GM23338 (cell line): ENCODE measurements at regions not wholly inside any gene's neighbourhood (a gene's known extent, or its start where the extent isn't known, plus 50 kb on each side); places are given as distances from the start of the nearest gene placed in this dataset.

ENCODE experiments used
- CREB1 ChIP-seq: fragments of 250-450 bp; sonication (Bioruptor Pico); IDR thresholded peaks from 2 replicates; pipeline ENCODE4 v1.5.0; 2020; ENCODE audit warnings: low read depth, mild to moderate bottlenecking, moderate library complexity
- CTCF ChIP-seq, 2 experiments: fragments of 200-600 bp in 1 of 2; sonication (generic) in 1 of 2; conservative IDR thresholded peaks; 2 replicates each; pipeline versions ENCODE4 v1.5.1 to v1.6.1; 2016 to 2017; ENCODE audit warnings: antibody characterized with exemption in 2 of 2, low read depth in 2 of 2, mild to moderate bottlenecking in 2 of 2, moderate library complexity in 1 of 2
- ETS1 ChIP-seq: IDR thresholded peaks from 2 replicates; pipeline ENCODE4 v1.6.1; 2016; ENCODE audit warnings: antibody characterized with exemption
- EZH2 ChIP-seq: fragments of 200-600 bp; sonication (generic); IDR thresholded peaks from one replicate; pipeline ENCODE4 v1.8.0; 2017; ENCODE audit warnings: antibody characterized with exemption, mild to moderate bottlenecking, low read depth; ENCODE audit not compliant: unreplicated experiment
- EZH2phosphoT487 ChIP-seq: fragments of 200-600 bp; sonication (generic); IDR thresholded peaks from one replicate; pipeline ENCODE4 v1.8.1; 2018; ENCODE audit warnings: antibody characterized with exemption; ENCODE audit not compliant: unreplicated experiment
- JUNB ChIP-seq: IDR thresholded peaks from one replicate; pipeline ENCODE4 v1.6.1; 2016; ENCODE audit warnings: antibody characterized with exemption; ENCODE audit not compliant: unreplicated experiment
- POLR2AphosphoS5 ChIP-seq: IDR thresholded peaks from 2 replicates; pipeline ENCODE4 v1.6.1; 2016; ENCODE audit warnings: antibody characterized with exemption, low read depth
- REST ChIP-seq: IDR thresholded peaks from one replicate; pipeline ENCODE4 v1.6.1; 2018; ENCODE audit warnings: antibody characterized with exemption; ENCODE audit not compliant: unreplicated experiment
- STAT1 ChIP-seq: IDR thresholded peaks from one replicate; pipeline ENCODE4 v1.6.1; 2016; ENCODE audit warnings: antibody characterized with exemption; ENCODE audit not compliant: unreplicated experiment
- ZNF114 ChIP-seq: fragments of 250-450 bp; sonication (Bioruptor Pico); IDR thresholded peaks from 2 replicates; pipeline ENCODE4 v1.5.0; 2020; ENCODE audit warnings: mild to moderate bottlenecking, moderate library complexity
- ZNF331 ChIP-seq: fragments of 250-450 bp; sonication (Bioruptor Pico); IDR thresholded peaks from 2 replicates; pipeline ENCODE4 v1.5.0; 2020; ENCODE audit warnings: low read depth, mild to moderate bottlenecking, moderate library complexity

- TF ChIP-seq EZH2, result no peak
- TF ChIP-seq CTCF (conservative IDR thresholded peaks at IDR 0.05; ENCODE audit: low read depth in 2 of 2), result no peak
- TF ChIP-seq CREB1 (CRISPR knock-in tag), result no peak
- TF ChIP-seq POLR2AphosphoS5, result no peak
- TF ChIP-seq EZH2phosphoT487, result no peak
- no peak for TF ChIP-seq REST
- TF ChIP-seq STAT1, result no peak
- TF ChIP-seq ETS1, result no peak
- TF ChIP-seq ZNF331 (CRISPR knock-in tag), result no peak
- TF ChIP-seq JUNB, result no peak
- TF ChIP-seq ZNF114, result no peak
Observed at GRCh38 chr10:9198611-9199010, 1144.1 kb downstream of the GATA3 start.
